ENCODE measurements at regions not wholly inside any gene's neighbourhood (a gene's known extent, or its start where the extent isn't known, plus 50 kb on each side); places are given as distances from the start of the nearest gene placed in this dataset.

DNA sequence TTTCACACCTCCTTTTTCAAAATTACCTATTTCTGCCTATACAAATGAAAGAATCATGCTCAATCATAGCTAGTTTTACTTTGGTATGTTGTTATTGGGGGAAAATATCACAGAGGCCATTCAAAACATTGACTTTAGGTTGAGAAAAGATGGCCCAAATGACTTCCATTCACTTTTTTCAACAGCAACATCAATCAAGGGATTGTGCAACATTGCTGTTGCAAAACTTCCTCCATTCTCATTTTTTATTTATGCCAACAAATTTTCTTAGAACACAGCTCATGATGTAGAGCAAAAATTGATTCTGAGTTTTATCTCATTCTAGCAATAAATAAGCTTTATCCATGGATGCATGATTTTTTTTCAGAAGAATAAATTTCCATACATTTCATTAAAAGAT, 93.6 kb upstream of the RORB start:
- peaks cover 0 to 14% (median 3%) of the 10 kb centered on the region in 3 donors for H3K9me3 ChIP-seq (ENCODE audit: control extremely low read depth in 1 of 3, control insufficient read depth in 2 of 3, insufficient read depth in 1 of 3, low read length in 2 of 3)
- no peak overlapping the region for H3K4me3 ChIP-seq (ENCODE audit: control extremely low read depth in 1 of 5, extremely low read depth in 1 of 5, insufficient read depth in 1 of 5, low read depth in 2 of 5, low read length in 4 of 5)
- no peaks in the 10 kb centered on the region for H3K27me3 Mint-ChIP-seq
- no peak overlapping the region for H3K27ac Mint-ChIP-seq
- no peaks in the 10 kb centered on the region for H4K20me1 ChIP-seq (ENCODE audit: control insufficient read depth, insufficient read depth, low read length, poor library complexity, severe bottlenecking)
- H3K4me2 ChIP-seq (replicated peaks; ENCODE audit: low read depth, low read length, poor library complexity, severe bottlenecking): no peak overlapping the region
- DNase-seq (no peak), ATAC-seq (ENCODE audit: low read depth) (no peak)
- no peaks in the 10 kb centered on the region for H3K36me3 ChIP-seq (replicated peaks in 1 of 2; ENCODE audit: control extremely low read depth in 1 of 2, control insufficient read depth in 1 of 2, extremely low read depth in 1 of 2, insufficient read depth in 2 of 2, low read length in 1 of 2)
- no peaks in the 10 kb centered on the region for H3K4me1 ChIP-seq (ENCODE audit: control insufficient read depth in 2 of 2, insufficient read depth in 2 of 2, low read length in 2 of 2)
- H3K4me1 Mint-ChIP-seq: no peaks in the 10 kb centered on the region
- ChIA-PET CTCF (no interaction called here), POLR2A (no interaction called here)
- no peak for TF ChIP-seq EZH2 (IDR thresholded peaks at IDR 0.05; ENCODE audit: borderline replicate concordance, insufficient read depth, low read depth, low read length, poor library complexity, severe bottlenecking)
- TF ChIP-seq, protein P1, sequence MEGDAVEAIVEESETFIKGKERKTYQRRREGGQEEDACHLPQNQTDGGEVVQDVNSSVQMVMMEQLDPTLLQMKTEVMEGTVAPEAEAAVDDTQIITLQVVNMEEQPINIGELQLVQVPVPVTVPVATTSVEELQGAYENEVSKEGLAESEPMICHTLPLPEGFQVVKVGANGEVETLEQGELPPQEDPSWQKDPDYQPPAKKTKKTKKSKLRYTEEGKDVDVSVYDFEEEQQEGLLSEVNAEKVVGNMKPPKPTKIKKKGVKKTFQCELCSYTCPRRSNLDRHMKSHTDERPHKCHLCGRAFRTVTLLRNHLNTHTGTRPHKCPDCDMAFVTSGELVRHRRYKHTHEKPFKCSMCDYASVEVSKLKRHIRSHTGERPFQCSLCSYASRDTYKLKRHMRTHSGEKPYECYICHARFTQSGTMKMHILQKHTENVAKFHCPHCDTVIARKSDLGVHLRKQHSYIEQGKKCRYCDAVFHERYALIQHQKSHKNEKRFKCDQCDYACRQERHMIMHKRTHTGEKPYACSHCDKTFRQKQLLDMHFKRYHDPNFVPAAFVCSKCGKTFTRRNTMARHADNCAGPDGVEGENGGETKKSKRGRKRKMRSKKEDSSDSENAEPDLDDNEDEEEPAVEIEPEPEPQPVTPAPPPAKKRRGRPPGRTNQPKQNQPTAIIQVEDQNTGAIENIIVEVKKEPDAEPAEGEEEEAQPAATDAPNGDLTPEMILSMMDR (IDR thresholded peaks at IDR 0.05): no peak
- no peak overlapping the region for H3K9ac ChIP-seq (ENCODE audit: low read length)
- peaks cover 11% of the 10 kb centered on the region for H3K9me3 Mint-ChIP-seq (ENCODE audit: insufficient read depth)
- no peak overlapping the region for H2AFZ ChIP-seq (ENCODE audit: insufficient read depth, low read depth, low read length, poor library complexity, severe bottlenecking)
- no peak overlapping the region for H3K4me3 Mint-ChIP-seq
- H3K27ac ChIP-seq (ENCODE audit: low read length in 2 of 2): no peak overlapping the region
- H3K79me2 ChIP-seq (ENCODE audit: control insufficient read depth, insufficient read depth, low read length): no peaks in the 10 kb centered on the region
- no peaks in the 10 kb centered on the region for H3K27me3 ChIP-seq (replicated peaks in 1 of 4; ENCODE audit: control extremely low read depth in 1 of 4, control insufficient read depth in 3 of 4, insufficient read depth in 4 of 4, low read length in 3 of 4)
- intact Hi-C loops (cut with micrococcal nuclease): no loop called here

DNA sequence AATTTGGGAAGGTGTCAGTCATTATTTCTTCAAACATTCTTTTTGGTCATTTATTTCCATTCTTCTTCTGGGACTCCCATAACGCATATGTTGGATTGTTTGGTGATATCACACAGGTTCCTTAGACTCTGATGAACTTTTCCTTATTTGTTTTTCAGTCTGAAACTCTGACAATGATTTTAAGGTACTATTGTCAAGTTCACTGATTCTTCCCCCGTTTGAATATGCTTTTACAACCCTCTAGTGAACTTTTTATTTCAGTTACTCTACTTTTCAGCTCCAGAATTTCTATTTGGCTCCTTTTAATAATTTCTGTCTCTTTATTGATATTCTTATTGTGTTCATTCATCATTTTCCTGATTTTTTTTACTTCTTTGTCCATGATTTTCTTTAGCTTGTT, 92.5 kb upstream of the RORB start:
- DNase-seq (no peak), ATAC-seq (ENCODE audit: low read depth) (no peak)
- no CpG with 5 or more reads among the region's 2 CpGs for WGBS (ENCODE audit: insufficient coverage)
- POLR2A ChIA-PET: no interaction called here
- H3K27me3 Mint-ChIP-seq: no peaks in the 10 kb centered on the region
- intact Hi-C loops (cut with micrococcal nuclease): no loop called here
- H3K9me3 ChIP-seq (ENCODE audit: control extremely low read depth in 1 of 3, control insufficient read depth in 2 of 3, insufficient read depth in 1 of 3, low read length in 2 of 3): peaks cover 0 to 14% (median 3%) of the 10 kb centered on the region in 3 donors
- H3K9ac ChIP-seq (ENCODE audit: low read length): no peak overlapping the region
- H2AFZ ChIP-seq (ENCODE audit: insufficient read depth, low read depth, low read length, poor library complexity, severe bottlenecking): no peak overlapping the region
- H4K20me1 ChIP-seq (ENCODE audit: control insufficient read depth, insufficient read depth, low read length, poor library complexity, severe bottlenecking): no peaks in the 10 kb centered on the region
- H3K4me1 Mint-ChIP-seq: no peaks in the 10 kb centered on the region
- no peaks in the 10 kb centered on the region for H3K27me3 ChIP-seq (replicated peaks in 1 of 4; ENCODE audit: control extremely low read depth in 1 of 4, control insufficient read depth in 3 of 4, insufficient read depth in 4 of 4, low read length in 3 of 4)
- H3K36me3 ChIP-seq (replicated peaks in 1 of 2; ENCODE audit: control extremely low read depth in 1 of 2, control insufficient read depth in 1 of 2, extremely low read depth in 1 of 2, insufficient read depth in 2 of 2, low read length in 1 of 2): no peaks in the 10 kb centered on the region
- no peak overlapping the region for H3K27ac Mint-ChIP-seq
- no peak overlapping the region for H3K4me2 ChIP-seq (replicated peaks; ENCODE audit: low read depth, low read length, poor library complexity, severe bottlenecking)
- no peak for TF ChIP-seq EZH2 (IDR thresholded peaks at IDR 0.05; ENCODE audit: borderline replicate concordance, insufficient read depth, low read depth, low read length, poor library complexity, severe bottlenecking)
- TF ChIP-seq, protein P1 (IDR thresholded peaks at IDR 0.05): no peak
- no peak overlapping the region for H3K27ac ChIP-seq (ENCODE audit: low read length in 2 of 2)
- no peak overlapping the region for H3K4me3 Mint-ChIP-seq
- H3K4me1 ChIP-seq (ENCODE audit: control insufficient read depth in 2 of 2, insufficient read depth in 2 of 2, low read length in 2 of 2): no peaks in the 10 kb centered on the region
- CTCF ChIA-PET: no interaction called here
- peaks cover 9% of the 10 kb centered on the region for H3K9me3 Mint-ChIP-seq (ENCODE audit: insufficient read depth)
- H3K79me2 ChIP-seq (ENCODE audit: control insufficient read depth, insufficient read depth, low read length): no peaks in the 10 kb centered on the region
- H3K4me3 ChIP-seq (ENCODE audit: control extremely low read depth in 1 of 5, extremely low read depth in 1 of 5, insufficient read depth in 1 of 5, low read depth in 2 of 5, low read length in 4 of 5): no peak overlapping the region
